Hepatocyte (in vitro differentiated cells): ENCODE measurements at regions not wholly inside any gene's neighbourhood (a gene's known extent, or its start where the extent isn't known, plus 50 kb on each side); places are given as distances from the start of the nearest gene placed in this dataset.

Experiments
- DNase-seq: peaks from one replicate; pipeline ENCODE4 v3.0.0-alpha.2; 2016; ENCODE audit warnings: low spot score
- H2AFZ ChIP-seq: fragments of 200-600 bp; sonication (generic); 2 replicates; pipeline ENCODE4 v1.6.0; 2016; ENCODE audit warnings: antibody characterized with exemption, mild to moderate bottlenecking
- H3K27ac ChIP-seq: fragments of 200-600 bp; sonication (generic); 2 replicates; pipeline ENCODE4 v1.5.1; 2016; ENCODE audit warnings: mild to moderate bottlenecking
- H3K27me3 ChIP-seq: fragments of 200-600 bp; sonication (generic); 2 replicates; pipeline ENCODE4 v1.6.1; 2016
- H3K36me3 ChIP-seq: fragments of 200-600 bp; sonication (generic); replicated peaks from 2 replicates; pipeline ENCODE4 v1.5.1; 2016; ENCODE audit warnings: low read depth; ENCODE audit not compliant: insufficient read depth
- H3K4me1 ChIP-seq: fragments of 200-600 bp; sonication (generic); 2 replicates; pipeline ENCODE4 v1.5.1; 2016; ENCODE audit warnings: mild to moderate bottlenecking, moderate library complexity; ENCODE audit not compliant: insufficient read depth
- H3K4me2 ChIP-seq: fragments of 200-600 bp; sonication (generic); 2 replicates; pipeline ENCODE4 v1.6.0; 2016
- H3K4me3 ChIP-seq: fragments of 200-600 bp; sonication (generic); 2 replicates; pipeline ENCODE4 v1.5.1; 2016; ENCODE audit warnings: mild to moderate bottlenecking
- H3K79me2 ChIP-seq: fragments of 200-600 bp; sonication (generic); 2 replicates; pipeline ENCODE4 v1.6.0; 2017; ENCODE audit warnings: mild to moderate bottlenecking
- H3K9me2 ChIP-seq: fragments of 200-600 bp; sonication (generic); replicated peaks from 2 replicates; pipeline ENCODE4 v1.6.0; 2017; ENCODE audit warnings: mild to moderate bottlenecking; ENCODE audit not compliant: insufficient read depth
- H3K9me3 ChIP-seq: fragments of 200-600 bp; sonication (generic); 2 replicates; pipeline ENCODE4 v1.5.1; 2016; ENCODE audit warnings: low read depth, mild to moderate bottlenecking
- H4K20me1 ChIP-seq: fragments of 200-600 bp; sonication (generic); 2 replicates; pipeline ENCODE4 v1.6.0; 2016; ENCODE audit warnings: mild to moderate bottlenecking; ENCODE audit not compliant: insufficient read depth, poor library complexity, severe bottlenecking
- CTCF ChIP-seq: fragments of 200-600 bp; sonication (generic); IDR thresholded peaks from 2 replicates; pipeline ENCODE4 v1.5.1; 2016; ENCODE audit warnings: antibody characterized with exemption, mild to moderate bottlenecking; ENCODE audit not compliant: poor library complexity
- EZH2 ChIP-seq: fragments of 200-600 bp; sonication (generic); IDR thresholded peaks from 2 replicates; pipeline ENCODE4 v1.6.1; 2016; ENCODE audit warnings: antibody characterized with exemption, mild to moderate bottlenecking, borderline replicate concordance
- EZH2phosphoT487 ChIP-seq: fragments of 200-600 bp; sonication (generic); IDR thresholded peaks from one replicate; pipeline ENCODE4 v1.6.1; 2018; ENCODE audit warnings: antibody characterized with exemption, mild to moderate bottlenecking, low read depth, moderate library complexity; ENCODE audit not compliant: unreplicated experiment, severe bottlenecking
- WGBS: methylation state at CpG from one replicate; pipeline ENCODE4 v1.1.6; 2016; ENCODE audit warnings: low lambda C conversion rate; ENCODE audit errors: missing lambda C conversion rate; 5-methylcytosine and 5-hydroxymethylcytosine counted together

DNA sequence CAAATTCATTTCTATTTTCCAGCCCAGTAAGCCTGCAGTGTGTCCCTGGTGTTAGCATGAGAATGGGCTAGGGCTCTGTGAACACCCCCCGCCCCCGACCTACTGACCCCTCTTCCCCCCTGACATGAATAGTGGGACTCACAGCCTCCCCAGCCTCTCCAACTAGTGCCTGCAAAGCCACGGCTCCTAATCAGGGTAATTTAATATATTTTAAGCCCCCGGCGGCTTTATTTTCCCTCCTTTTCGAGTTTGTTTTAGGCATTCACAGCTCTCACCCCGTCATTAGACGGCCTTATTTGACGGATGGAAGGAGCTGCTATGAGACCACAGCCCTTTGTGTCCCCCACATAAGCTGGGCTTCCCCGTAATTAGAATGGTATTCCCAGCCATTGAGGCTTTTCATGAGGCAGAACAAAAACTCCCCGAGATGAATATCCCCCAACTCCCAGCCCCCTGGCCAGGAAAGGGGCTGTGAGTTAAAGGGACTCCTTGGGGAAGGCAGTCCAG, 78.3 kb upstream of the POLG start:
- 14% methylated on average over 11 of the region's 11 CpGs for WGBS
- Histone ChIP-seq H3K27me3 (peaks cover 98% of the 10 kb centered on the region), H3K27ac (no peak overlapping the region), H3K9me3 (no peaks in the 10 kb centered on the region), H2AFZ (no peak overlapping the region), H3K9me2 (no peaks in the 10 kb centered on the region), H3K4me2 (no peak overlapping the region), H3K36me3 (no peaks in the 10 kb centered on the region), H3K79me2 (no peaks in the 10 kb centered on the region), H4K20me1 (no peaks in the 10 kb centered on the region), H3K4me1 (no peaks in the 10 kb centered on the region), H3K4me3 (no peak overlapping the region)
- no peak for DNase-seq
- TF ChIP-seq EZH2 (peak; percentile 12), CTCF (no peak), EZH2phosphoT487 (no peak)

- H3K9me3 ChIP-seq = no peaks in the 10 kb centered on the region
- peaks cover 7% of the 10 kb centered on the region for H3K4me1 ChIP-seq
- WGBS = 27% methylated on average over 19 of the region's 19 CpGs
- H3K79me2 ChIP-seq = no peaks in the 10 kb centered on the region
- H4K20me1 ChIP-seq = no peaks in the 10 kb centered on the region
- no peak overlapping the region for H3K4me2 ChIP-seq
- H3K4me3 ChIP-seq = no peak overlapping the region
- no peak for TF ChIP-seq EZH2
- no peak for TF ChIP-seq EZH2phosphoT487
- no peak for TF ChIP-seq CTCF
- no peak overlapping the region for H2AFZ ChIP-seq
- no peaks in the 10 kb centered on the region for H3K9me2 ChIP-seq
- no peaks in the 10 kb centered on the region for H3K36me3 ChIP-seq
- DNase-seq = no peak
- peaks cover 100% of the 10 kb centered on the region for H3K27me3 ChIP-seq
- no peak overlapping the region for H3K27ac ChIP-seq
Measured at GRCh38 chr15:89410039-89410435, 75.4 kb upstream of the POLG start.

GRCh38 chr15:89409184-89410038, 74.8 kb upstream of the POLG start:
- Histone ChIP-seq H3K9me2 (no peaks in the 10 kb centered on the region), H3K4me1 (peaks cover 7% of the 10 kb centered on the region), H3K4me2 (peak overlapping the region; percentile 63), H3K4me3 (no peak overlapping the region), H3K9me3 (no peaks in the 10 kb centered on the region), H3K36me3 (no peaks in the 10 kb centered on the region), H4K20me1 (no peaks in the 10 kb centered on the region), H3K79me2 (no peaks in the 10 kb centered on the region), H3K27ac (no peak overlapping the region), H3K27me3 (peaks cover 100% of the 10 kb centered on the region), H2AFZ (peak overlapping the region; percentile 13)
- WGBS = 14% methylated on average over 55 of the region's 56 CpGs
- TF ChIP-seq CTCF = no peak
- TF ChIP-seq EZH2phosphoT487 = peak; percentile 29
- TF ChIP-seq EZH2 = peak; percentile 71
- no peak for DNase-seq
